Vagina (tissue), 2 donors: ENCODE measurements at regions not wholly inside any gene's neighbourhood (a gene's known extent, or its start where the extent isn't known, plus 50 kb on each side); places are given as distances from the start of the nearest gene placed in this dataset.

Experiments
- POLR2A ChIP-seq, 2 donors: fragments of 450-650 bp; IDR thresholded peaks; one replicate each; pipeline ENCODE4 v1.6.1; 2017; ENCODE audit warnings: antibody characterized with exemption in 2 of 2, mild to moderate bottlenecking in 2 of 2, moderate library complexity in 2 of 2
- TF ChIP-seq, protein P1 (sequence below), 3 experiments: fragments of 450-650 bp in 2 of 3; fragments of 200-600 bp in 1 of 3; sonication (generic) in 1 of 3; IDR thresholded peaks; one replicate each; pipeline ENCODE4 v1.5.1; 2017 to 2019; ENCODE audit warnings: antibody characterized with exemption in 3 of 3, mild to moderate bottlenecking in 2 of 3, moderate library complexity in 2 of 3

DNA sequence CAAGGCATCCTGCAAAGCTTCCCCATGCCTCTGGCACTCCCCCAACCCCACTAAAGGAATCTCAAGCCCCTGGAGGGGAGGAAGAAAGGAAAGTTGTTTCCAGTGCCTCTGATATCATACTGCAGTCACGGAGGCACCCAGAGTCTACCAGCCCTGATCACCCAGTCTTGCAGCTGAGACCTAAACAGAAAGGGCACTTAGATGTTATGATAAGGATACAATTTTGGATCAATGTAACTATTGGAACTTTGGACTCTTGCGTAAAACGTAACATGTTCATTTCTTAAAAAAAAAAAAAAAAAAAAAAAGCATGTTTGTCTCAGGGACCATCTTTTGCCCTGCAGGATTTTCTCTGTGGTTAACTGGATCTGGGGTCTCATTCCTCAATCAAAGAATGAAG is 52.4 kb upstream of the COX10 start:
- TF ChIP-seq, protein P1, sequence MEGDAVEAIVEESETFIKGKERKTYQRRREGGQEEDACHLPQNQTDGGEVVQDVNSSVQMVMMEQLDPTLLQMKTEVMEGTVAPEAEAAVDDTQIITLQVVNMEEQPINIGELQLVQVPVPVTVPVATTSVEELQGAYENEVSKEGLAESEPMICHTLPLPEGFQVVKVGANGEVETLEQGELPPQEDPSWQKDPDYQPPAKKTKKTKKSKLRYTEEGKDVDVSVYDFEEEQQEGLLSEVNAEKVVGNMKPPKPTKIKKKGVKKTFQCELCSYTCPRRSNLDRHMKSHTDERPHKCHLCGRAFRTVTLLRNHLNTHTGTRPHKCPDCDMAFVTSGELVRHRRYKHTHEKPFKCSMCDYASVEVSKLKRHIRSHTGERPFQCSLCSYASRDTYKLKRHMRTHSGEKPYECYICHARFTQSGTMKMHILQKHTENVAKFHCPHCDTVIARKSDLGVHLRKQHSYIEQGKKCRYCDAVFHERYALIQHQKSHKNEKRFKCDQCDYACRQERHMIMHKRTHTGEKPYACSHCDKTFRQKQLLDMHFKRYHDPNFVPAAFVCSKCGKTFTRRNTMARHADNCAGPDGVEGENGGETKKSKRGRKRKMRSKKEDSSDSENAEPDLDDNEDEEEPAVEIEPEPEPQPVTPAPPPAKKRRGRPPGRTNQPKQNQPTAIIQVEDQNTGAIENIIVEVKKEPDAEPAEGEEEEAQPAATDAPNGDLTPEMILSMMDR (IDR thresholded peaks at IDR 0.05) = no peak
- TF ChIP-seq POLR2A (IDR thresholded peaks at IDR 0.05) = no peak
